ENCODE measurements at regions not wholly inside any gene's neighbourhood (a gene's known extent, or its start where the extent isn't known, plus 50 kb on each side); places are given as distances from the start of the nearest gene placed in this dataset.

- TF ChIP-seq CTCF (IDR thresholded peaks at IDR 0.05), result no peak
These were observed 426.4 kb downstream of the SHANK2 start for GRCh38 chr11:70825893-70826540.

GRCh38 chr11:70826541-70827335 is 425.6 kb downstream of the SHANK2 start:
- TF ChIP-seq CTCF (IDR thresholded peaks at IDR 0.05), result no peak

DNA sequence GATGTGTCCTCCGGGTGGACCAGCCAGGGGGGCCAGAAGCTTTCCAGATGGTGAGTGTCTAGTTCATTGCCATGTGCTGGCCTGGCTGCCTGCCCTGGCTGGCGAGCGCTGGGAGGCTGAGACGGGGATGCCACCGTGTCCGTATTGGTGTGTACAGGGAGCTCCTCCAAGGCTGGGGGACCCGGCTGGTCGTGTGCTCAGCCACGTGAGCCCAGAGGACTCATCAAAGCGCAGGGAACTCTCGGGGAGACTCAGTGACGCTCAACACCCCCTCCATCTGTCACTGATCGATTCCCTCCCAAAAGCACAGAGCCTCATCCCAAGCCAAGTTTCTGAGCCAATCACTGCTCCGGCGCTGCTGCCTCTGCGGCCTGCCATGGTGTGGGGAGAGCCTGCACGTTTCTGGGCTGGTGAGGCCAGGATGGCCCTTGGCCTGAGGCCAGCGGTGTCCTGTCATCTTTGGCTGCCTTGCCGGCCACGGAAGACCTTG is 423.7 kb downstream of the SHANK2 start:
- TF ChIP-seq CTCF (IDR thresholded peaks at IDR 0.05), result no peak

DNA sequence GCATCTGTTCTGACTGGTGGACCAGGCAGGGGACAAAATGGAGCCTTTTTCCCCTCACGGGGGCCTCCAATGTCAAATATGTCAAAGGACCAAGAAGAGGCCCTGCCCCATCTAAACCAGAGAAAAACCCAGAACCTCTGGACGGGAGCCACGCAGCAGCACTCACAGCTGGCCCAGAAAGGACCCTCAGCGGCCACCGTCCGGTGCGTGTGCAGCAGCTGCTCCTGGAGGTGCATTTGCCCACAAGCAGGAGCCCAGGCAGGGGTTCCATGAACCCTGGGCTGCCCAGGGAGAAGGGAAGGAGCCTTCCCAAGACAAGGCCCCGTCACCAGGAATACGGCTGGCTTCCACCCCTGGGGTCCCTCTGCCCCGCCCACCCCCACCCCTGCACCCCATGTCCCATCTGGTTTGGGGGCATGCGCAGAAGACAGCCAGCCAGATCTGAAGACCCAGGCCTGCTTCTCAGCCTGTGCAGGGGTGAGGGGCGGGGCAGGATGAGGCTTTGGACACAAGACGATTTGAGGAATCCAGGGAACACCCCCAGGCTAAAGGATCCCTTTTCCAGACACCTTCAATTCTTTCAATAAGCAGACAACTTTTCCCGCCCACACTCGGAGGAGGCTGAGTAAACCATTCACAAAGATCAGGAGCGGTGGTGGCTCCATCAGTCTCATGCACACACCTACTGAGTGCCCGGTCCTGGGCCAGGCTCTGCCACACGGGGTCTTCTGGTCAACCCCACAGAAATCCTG is 423.1 kb downstream of the SHANK2 start:
- TF ChIP-seq CTCF (IDR thresholded peaks at IDR 0.05), result no peak

GRCh38 chr11:70829886-70830272 is 422.5 kb downstream of the SHANK2 start:
- TF ChIP-seq CTCF (IDR thresholded peaks at IDR 0.05), result no peak

GRCh38 chr11:70833011-70833410 is 419.4 kb downstream of the SHANK2 start:
- TF ChIP-seq CTCF (IDR thresholded peaks at IDR 0.05), result no peak

DNA sequence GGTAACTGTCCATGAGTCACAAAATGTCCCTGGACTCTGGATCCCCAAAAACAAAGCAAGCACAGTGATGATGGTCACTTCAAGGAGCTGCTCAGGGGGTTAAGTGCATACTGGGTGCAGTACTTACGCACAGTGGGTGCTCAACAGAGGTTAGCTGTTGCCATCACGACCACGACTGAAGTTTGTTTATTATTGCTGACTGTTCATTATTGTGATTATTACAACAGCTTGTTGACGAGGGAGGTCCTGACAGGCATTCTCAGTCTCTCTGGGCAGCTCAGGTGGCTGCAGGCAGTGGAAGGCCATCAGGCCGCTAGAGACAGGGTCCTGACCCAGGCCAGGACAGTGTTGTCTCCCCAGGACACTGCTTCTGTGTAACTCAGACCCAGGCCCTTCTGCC is 418.8 kb downstream of the SHANK2 start:
- TF ChIP-seq CTCF (IDR thresholded peaks at IDR 0.05), result no peak

Data from LNCAP (cell line).